C4-2B (cell line): ENCODE measurements at regions not wholly inside any gene's neighbourhood (a gene's known extent, or its start where the extent isn't known, plus 50 kb on each side); places are given as distances from the start of the nearest gene placed in this dataset.

Source experiments
- ZFX ChIP-seq: fragments of 450-650 bp; IDR thresholded peaks from 2 replicates; pipeline ENCODE4 v1.6.1; 2017
- TF ChIP-seq, protein P1 (sequence below): fragments of 450-650 bp; conservative IDR thresholded peaks from 2 replicates; pipeline ENCODE4 v1.5.1; 2017; ENCODE audit warnings: mild to moderate bottlenecking

DNA sequence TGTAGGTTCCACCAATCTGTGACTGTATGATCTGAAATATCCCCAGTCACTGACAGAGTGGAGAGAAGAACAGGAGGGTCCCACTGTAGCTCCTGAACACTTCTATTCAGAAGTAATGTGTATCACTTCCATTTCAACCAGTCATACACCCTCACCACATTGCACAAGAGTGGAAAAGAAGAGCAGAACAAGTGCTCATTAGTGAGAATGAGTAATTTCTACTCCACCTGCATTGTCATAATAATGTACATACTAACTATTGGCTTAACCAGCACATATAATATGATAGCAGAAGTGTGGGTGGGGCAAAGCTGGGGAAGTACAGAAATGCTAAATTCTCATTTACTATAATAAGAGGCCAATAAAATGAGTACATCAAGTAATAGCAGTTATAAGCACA is 342.7 kb downstream of the LMO7 start:
- TF ChIP-seq, protein P1, sequence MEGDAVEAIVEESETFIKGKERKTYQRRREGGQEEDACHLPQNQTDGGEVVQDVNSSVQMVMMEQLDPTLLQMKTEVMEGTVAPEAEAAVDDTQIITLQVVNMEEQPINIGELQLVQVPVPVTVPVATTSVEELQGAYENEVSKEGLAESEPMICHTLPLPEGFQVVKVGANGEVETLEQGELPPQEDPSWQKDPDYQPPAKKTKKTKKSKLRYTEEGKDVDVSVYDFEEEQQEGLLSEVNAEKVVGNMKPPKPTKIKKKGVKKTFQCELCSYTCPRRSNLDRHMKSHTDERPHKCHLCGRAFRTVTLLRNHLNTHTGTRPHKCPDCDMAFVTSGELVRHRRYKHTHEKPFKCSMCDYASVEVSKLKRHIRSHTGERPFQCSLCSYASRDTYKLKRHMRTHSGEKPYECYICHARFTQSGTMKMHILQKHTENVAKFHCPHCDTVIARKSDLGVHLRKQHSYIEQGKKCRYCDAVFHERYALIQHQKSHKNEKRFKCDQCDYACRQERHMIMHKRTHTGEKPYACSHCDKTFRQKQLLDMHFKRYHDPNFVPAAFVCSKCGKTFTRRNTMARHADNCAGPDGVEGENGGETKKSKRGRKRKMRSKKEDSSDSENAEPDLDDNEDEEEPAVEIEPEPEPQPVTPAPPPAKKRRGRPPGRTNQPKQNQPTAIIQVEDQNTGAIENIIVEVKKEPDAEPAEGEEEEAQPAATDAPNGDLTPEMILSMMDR, result no peak
- no peak for TF ChIP-seq ZFX
